Esophagus squamous epithelium (tissue), 5 donors: ENCODE measurements at regions not wholly inside any gene's neighbourhood (a gene's known extent, or its start where the extent isn't known, plus 50 kb on each side); places are given as distances from the start of the nearest gene placed in this dataset.

Source experiments
- DNase-seq: peaks from one replicate; lab custom pipeline; 2025; lab: John Stamatoyannopoulos, UW
- H3K27ac ChIP-seq, 4 donors: fragments of 200-600 bp; sonication (generic); one replicate each; pipeline ENCODE4 v1.5.1; 2016 to 2019; ENCODE audit warnings: mild to moderate bottlenecking in 1 of 4
- H3K27me3 ChIP-seq, 4 donors: fragments of 200-600 bp; sonication (generic); 1 replicate in 3 of 4; 2 replicates in 1 of 4; pipeline versions ENCODE4 v1.5.1 to v1.6.0; 2017 to 2021; ENCODE audit warnings: antibody characterized with exemption in 1 of 4
- H3K36me3 ChIP-seq, 3 donors: fragments of 200-600 bp; sonication (generic); one replicate each; pipeline ENCODE4 v1.5.1; 2016 to 2019
- H3K4me1 ChIP-seq, 3 donors: fragments of 200-600 bp; sonication (generic); one replicate each; pipeline ENCODE4 v1.5.1; 2017 to 2019
- H3K4me3 ChIP-seq, 4 donors: fragments of 200-600 bp; sonication (generic); 1 replicate in 3 of 4; 2 replicates in 1 of 4; pipeline ENCODE4 v1.5.1; 2016 to 2019; ENCODE audit warnings: mild to moderate bottlenecking in 2 of 4, moderate library complexity in 1 of 4
- H3K9me3 ChIP-seq, 3 donors: fragments of 200-600 bp; sonication (generic); one replicate each; pipeline ENCODE4 v1.5.1; 2016 to 2019
- POLR2A ChIP-seq, 4 donors: fragments of 450-650 bp; IDR thresholded peaks; one replicate each; pipeline ENCODE4 v1.6.1; 2017; ENCODE audit warnings: antibody characterized with exemption in 4 of 4, mild to moderate bottlenecking in 4 of 4, moderate library complexity in 3 of 4
- WGBS, 2 donors: methylation state at CpG; one replicate each; pipeline ENCODE4 v1.1.5; 2018; 5-methylcytosine and 5-hydroxymethylcytosine counted together
- intact Hi-C: fragments of 100-400 bp; cut with DNase I; formaldehyde crosslinking; loops from one replicate; pipeline ENCODE4 v1.15.0; 2022
- TF ChIP-seq, protein P1 (sequence below), 6 experiments: fragments of 450-650 bp in 4 of 6; fragments of 200-600 bp in 2 of 6; sonication (generic) in 2 of 6; IDR thresholded peaks; one replicate each; pipeline ENCODE4 v1.5.1; 2016 to 2019; ENCODE audit warnings: antibody characterized with exemption in 6 of 6, mild to moderate bottlenecking in 4 of 6, moderate library complexity in 4 of 6
- donor health status: DM: yes; HTN: yes; CAD: no.

DNA sequence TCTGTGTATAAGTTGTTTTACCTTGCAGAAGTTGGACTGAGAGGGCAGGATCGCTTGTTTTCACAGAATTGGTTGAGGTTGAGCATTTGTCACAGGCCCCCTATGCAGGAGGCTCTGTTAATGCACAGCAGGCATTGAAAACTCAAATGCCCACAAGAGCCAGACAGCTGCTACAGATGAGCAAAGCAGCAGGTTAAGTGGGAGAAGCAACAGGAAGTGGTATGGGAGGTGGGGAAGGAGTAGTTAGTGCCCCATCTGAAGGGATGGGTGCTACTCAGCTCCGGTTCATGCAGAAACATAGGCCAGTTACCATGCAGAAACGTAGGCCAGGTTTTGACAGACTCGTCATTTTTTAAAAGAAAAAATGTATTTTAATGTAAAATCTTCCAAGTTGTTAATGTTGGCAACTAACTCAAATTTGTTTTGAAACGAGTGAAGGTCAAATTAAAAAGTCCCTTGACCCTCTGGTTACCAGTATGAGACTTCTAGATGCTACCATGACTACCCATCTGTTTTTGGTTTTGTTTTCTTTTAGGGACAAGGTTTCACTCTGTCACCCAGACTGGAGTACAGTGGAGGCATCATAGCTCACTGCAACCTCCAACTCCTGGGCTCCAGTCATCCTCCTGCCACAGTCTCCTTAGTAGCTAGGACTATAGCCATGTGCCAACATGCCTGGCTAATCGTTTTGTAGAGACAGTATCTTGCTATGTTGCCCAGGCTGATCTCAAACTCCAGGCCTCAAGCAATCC lies 84.7 kb upstream of the FRMD6 start:
- peak overlapping the region in 1 of 4 donors; percentile 49 for H3K27ac ChIP-seq
- intact Hi-C loops = no loop called here

DNA sequence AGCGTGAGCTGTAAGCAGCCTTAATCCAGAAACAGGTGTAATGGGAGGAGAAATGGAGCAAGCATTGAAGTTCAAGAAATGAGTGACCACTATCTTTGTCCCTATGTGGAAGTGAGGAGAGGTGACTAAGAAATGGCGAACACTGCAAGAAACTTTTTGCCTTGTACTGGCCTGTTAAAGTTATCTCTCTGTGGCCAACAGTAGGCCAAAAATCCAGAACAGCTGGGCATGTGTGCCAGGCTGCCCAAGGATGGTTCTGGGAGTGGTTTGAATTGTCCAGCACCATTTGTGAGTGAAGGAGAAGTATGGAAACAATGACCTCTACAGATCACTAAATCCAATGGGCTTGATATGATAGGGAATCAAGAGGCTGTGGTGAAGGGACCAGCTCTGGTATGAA lies 83.3 kb upstream of the FRMD6 start:
- no peaks in the 10 kb centered on the region for H3K27me3 ChIP-seq
- H3K9me3 ChIP-seq = no peaks in the 10 kb centered on the region
- WGBS, 2 donors = 61 to 72% methylated on average over 2 of the region's 2 CpGs
- peaks cover 0 to 49% (median 10%) of the 10 kb centered on the region in 3 donors for H3K4me1 ChIP-seq
- no peak for TF ChIP-seq POLR2A (IDR thresholded peaks at IDR 0.05)
- TF ChIP-seq, protein P1, sequence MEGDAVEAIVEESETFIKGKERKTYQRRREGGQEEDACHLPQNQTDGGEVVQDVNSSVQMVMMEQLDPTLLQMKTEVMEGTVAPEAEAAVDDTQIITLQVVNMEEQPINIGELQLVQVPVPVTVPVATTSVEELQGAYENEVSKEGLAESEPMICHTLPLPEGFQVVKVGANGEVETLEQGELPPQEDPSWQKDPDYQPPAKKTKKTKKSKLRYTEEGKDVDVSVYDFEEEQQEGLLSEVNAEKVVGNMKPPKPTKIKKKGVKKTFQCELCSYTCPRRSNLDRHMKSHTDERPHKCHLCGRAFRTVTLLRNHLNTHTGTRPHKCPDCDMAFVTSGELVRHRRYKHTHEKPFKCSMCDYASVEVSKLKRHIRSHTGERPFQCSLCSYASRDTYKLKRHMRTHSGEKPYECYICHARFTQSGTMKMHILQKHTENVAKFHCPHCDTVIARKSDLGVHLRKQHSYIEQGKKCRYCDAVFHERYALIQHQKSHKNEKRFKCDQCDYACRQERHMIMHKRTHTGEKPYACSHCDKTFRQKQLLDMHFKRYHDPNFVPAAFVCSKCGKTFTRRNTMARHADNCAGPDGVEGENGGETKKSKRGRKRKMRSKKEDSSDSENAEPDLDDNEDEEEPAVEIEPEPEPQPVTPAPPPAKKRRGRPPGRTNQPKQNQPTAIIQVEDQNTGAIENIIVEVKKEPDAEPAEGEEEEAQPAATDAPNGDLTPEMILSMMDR (IDR thresholded peaks at IDR 0.05) = no peak
- DNase-seq = no peak
- peaks cover 0 to 32% (median 0%) of the 10 kb centered on the region in 3 donors for H3K36me3 ChIP-seq
- no peak overlapping the region for H3K4me3 ChIP-seq
- peak overlapping the region in 2 of 4 donors; percentile 16 to 49 for H3K27ac ChIP-seq
- intact Hi-C loops = no loop called here

More for the DNA sequence above, 84.7 kb upstream of the FRMD6 start:
- Histone ChIP-seq H3K36me3 (peaks cover 0 to 18% (median 0%) of the 10 kb centered on the region in 3 donors), H3K4me1 (peaks cover 0 to 56% (median 10%) of the 10 kb centered on the region in 3 donors), H3K9me3 (no peaks in the 10 kb centered on the region), H3K27me3 (no peaks in the 10 kb centered on the region), H3K4me3 (no peak overlapping the region)
- 54 to 66% methylated on average over 6 of the region's 6 CpGs for WGBS, 2 donors
- no peak for DNase-seq
- TF ChIP-seq, protein P1 (IDR thresholded peaks at IDR 0.05) = no peak
- no peak for TF ChIP-seq POLR2A (IDR thresholded peaks at IDR 0.05)

DNA sequence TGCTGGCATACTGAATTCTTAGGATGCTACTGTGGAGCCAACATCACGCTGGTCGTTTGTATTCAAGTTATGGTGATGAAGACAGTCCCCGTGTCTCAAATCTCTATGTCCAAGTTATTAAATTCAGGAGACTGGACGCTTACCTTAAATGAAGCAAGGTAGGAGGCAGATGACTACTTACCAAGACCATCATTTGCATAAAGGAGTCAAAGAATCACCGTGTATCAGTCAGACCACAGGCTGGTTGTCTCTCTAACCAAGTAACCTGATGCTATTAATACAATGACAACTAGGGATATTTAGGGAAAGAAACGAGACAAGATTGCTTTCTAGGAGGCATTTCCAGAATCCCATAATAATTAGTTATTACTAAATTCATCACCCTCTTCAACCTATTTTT lies 78.1 kb upstream of the FRMD6 start:
- TF ChIP-seq POLR2A (IDR thresholded peaks at IDR 0.05) = no peak
- TF ChIP-seq, protein P1 (IDR thresholded peaks at IDR 0.05) = no peak
- Histone ChIP-seq H3K4me1 (peaks cover 0 to 8% (median 3%) of the 10 kb centered on the region in 3 donors), H3K4me3 (no peak overlapping the region), H3K27ac (no peak overlapping the region), H3K36me3 (peaks cover 0 to 42% (median 0%) of the 10 kb centered on the region in 3 donors), H3K27me3 (no peaks in the 10 kb centered on the region), H3K9me3 (no peaks in the 10 kb centered on the region)
- 80 to 81% methylated on average over 6 of the region's 6 CpGs for WGBS, 2 donors
- intact Hi-C loops = no loop called here
- no peak for DNase-seq

DNA sequence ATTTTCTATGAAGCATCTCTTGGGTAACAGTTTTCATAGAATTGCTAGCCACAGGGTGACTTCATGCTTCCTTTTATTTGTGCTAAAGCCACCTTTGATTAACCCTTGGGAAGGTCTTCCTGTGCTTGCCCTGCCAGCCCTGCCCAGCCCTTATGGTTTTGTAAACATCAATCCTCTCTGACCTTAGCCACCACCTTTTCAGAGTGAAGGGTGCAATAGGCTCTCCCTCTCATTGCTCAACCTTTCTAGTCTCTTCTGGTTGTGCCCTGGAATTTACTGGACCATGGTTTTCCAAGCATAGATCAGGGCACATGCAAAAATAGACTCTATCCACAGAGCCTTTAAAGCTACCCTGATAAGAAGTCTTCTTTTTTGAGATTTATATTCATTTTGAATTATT lies 77.7 kb upstream of the FRMD6 start:
- Histone ChIP-seq H3K4me1 (peaks cover 0 to 8% (median 3%) of the 10 kb centered on the region in 3 donors), H3K4me3 (no peak overlapping the region), H3K9me3 (no peaks in the 10 kb centered on the region), H3K27ac (no peak overlapping the region), H3K36me3 (peaks cover 0 to 42% (median 0%) of the 10 kb centered on the region in 3 donors), H3K27me3 (no peaks in the 10 kb centered on the region)
- intact Hi-C loops = no loop called here
- no peak for DNase-seq
- TF ChIP-seq, protein P1 (IDR thresholded peaks at IDR 0.05) = no peak
- no peak for TF ChIP-seq POLR2A (IDR thresholded peaks at IDR 0.05)

DNA sequence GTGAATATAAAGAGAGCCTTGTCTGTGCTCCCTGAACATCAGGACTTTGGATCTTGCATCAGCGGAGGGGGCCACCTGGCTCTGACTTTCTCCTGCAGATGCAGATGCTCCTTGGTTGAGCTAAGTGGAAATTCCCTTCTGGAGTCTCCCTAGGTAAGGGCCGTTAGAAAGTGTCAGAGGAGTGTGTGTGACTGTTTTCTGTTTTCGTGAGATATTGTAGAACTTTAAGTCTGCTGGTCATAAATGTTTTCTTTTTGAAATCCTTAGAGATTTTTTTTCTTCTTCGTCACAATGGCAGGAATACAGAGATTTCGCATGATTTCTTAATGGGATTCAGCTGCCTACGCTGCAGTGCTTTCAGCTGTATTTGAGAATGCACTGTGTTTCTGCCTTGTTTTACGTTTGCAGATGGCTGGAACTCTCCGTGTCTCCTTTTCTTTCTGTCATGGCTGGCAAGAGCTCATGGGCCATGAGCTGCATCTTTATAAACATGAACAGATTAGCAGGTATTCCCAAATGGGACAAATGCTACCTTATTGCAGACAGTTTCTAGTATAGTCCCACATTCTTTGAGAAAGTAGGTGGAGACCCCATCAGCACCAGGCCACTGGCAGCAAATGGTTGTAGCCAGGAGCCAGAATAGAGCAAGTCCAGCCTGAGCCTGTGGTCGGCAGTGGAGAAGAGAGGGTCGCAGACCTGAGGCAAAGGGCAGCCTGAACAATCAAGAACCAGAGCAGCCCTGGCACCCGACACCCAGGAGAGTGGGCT lies 76.2 kb upstream of the FRMD6 start:
- H3K9me3 ChIP-seq = no peaks in the 10 kb centered on the region
- intact Hi-C loops = no loop called here
- no peaks in the 10 kb centered on the region for H3K27me3 ChIP-seq
- H3K4me3 ChIP-seq = no peak overlapping the region
- peaks cover 0 to 39% (median 0%) of the 10 kb centered on the region in 3 donors for H3K36me3 ChIP-seq
- DNase-seq = no peak
- 71 to 81% methylated on average over 8 to 11 of the region's 11 CpGs for WGBS, 2 donors
- TF ChIP-seq, protein P1 (IDR thresholded peaks at IDR 0.05) = no peak
- TF ChIP-seq POLR2A (IDR thresholded peaks at IDR 0.05) = no peak
- no peak overlapping the region for H3K27ac ChIP-seq
- peaks cover 0 to 8% (median 3%) of the 10 kb centered on the region in 3 donors for H3K4me1 ChIP-seq
